ENCODE measurements at regions not wholly inside any gene's neighbourhood (a gene's known extent, or its start where the extent isn't known, plus 50 kb on each side); places are given as distances from the start of the nearest gene placed in this dataset.

GRCh38 chr4:67083496-67083895 is 461.8 kb downstream of the CENPC start:
- Histone ChIP-seq H3K27me3 (ENCODE audit: control insufficient read depth, insufficient read depth, low read length) (no peaks in the 10 kb centered on the region), H3K36me3 (ENCODE audit: control insufficient read depth, insufficient read depth, low read length) (no peaks in the 10 kb centered on the region), H3K4me3 (ENCODE audit: low read depth, low read length) (no peak overlapping the region)
- no peak for TF ChIP-seq CTCF (IDR thresholded peaks at IDR 0.05; ENCODE audit: insufficient read depth, low read length, poor library complexity, severe bottlenecking)
- DNase-seq (ENCODE audit: low read depth) = no peak

GRCh38 chr4:67082746-67083145 is 462.6 kb downstream of the CENPC start:
- no peak overlapping the region for H3K4me3 ChIP-seq (ENCODE audit: low read depth, low read length)

GRCh38 chr4:67080046-67080557 is 465.2 kb downstream of the CENPC start:
- no peak for TF ChIP-seq CTCF (IDR thresholded peaks at IDR 0.05; ENCODE audit: insufficient read depth, low read length, poor library complexity, severe bottlenecking)
- H3K36me3 ChIP-seq (ENCODE audit: control insufficient read depth, insufficient read depth, low read length) = no peaks in the 10 kb centered on the region
- no peak overlapping the region for H3K4me3 ChIP-seq (ENCODE audit: low read depth, low read length)
- no peaks in the 10 kb centered on the region for H3K27me3 ChIP-seq (ENCODE audit: control insufficient read depth, insufficient read depth, low read length)
- DNase-seq (ENCODE audit: low read depth) = no peak

More at GRCh38 chr4:67082746-67083145, 462.6 kb downstream of the CENPC start:
- no peaks in the 10 kb centered on the region for H3K27me3 ChIP-seq (ENCODE audit: control insufficient read depth, insufficient read depth, low read length)
- TF ChIP-seq CTCF (IDR thresholded peaks at IDR 0.05; ENCODE audit: insufficient read depth, low read length, poor library complexity, severe bottlenecking) = no peak
- no peak for DNase-seq (ENCODE audit: low read depth)
- no peaks in the 10 kb centered on the region for H3K36me3 ChIP-seq (ENCODE audit: control insufficient read depth, insufficient read depth, low read length)

GRCh38 chr4:67071641-67072040 is 473.7 kb downstream of the CENPC start:
- no peak for DNase-seq (ENCODE audit: low read depth)
- H3K4me3 ChIP-seq (ENCODE audit: low read depth, low read length) = no peak overlapping the region
- TF ChIP-seq CTCF (IDR thresholded peaks at IDR 0.05; ENCODE audit: insufficient read depth, low read length, poor library complexity, severe bottlenecking) = no peak
- H3K27me3 ChIP-seq (ENCODE audit: control insufficient read depth, insufficient read depth, low read length) = no peaks in the 10 kb centered on the region
- no peaks in the 10 kb centered on the region for H3K36me3 ChIP-seq (ENCODE audit: control insufficient read depth, insufficient read depth, low read length)

- TF ChIP-seq CTCF (IDR thresholded peaks at IDR 0.05; ENCODE audit: insufficient read depth, low read length, poor library complexity, severe bottlenecking) = no peak
- no peak overlapping the region for H3K4me3 ChIP-seq (ENCODE audit: low read depth, low read length)
- H3K27me3 ChIP-seq (ENCODE audit: control insufficient read depth, insufficient read depth, low read length) = no peaks in the 10 kb centered on the region
- no peak for DNase-seq (ENCODE audit: low read depth)
- H3K36me3 ChIP-seq (ENCODE audit: control insufficient read depth, insufficient read depth, low read length) = no peaks in the 10 kb centered on the region
Observed at GRCh38 chr4:67055319-67055718, 490.0 kb downstream of the CENPC start.

- Histone ChIP-seq H3K36me3 (ENCODE audit: control insufficient read depth, insufficient read depth, low read length) (no peaks in the 10 kb centered on the region), H3K27me3 (ENCODE audit: control insufficient read depth, insufficient read depth, low read length) (no peaks in the 10 kb centered on the region), H3K4me3 (ENCODE audit: low read depth, low read length) (no peak overlapping the region)
- no peak for DNase-seq (ENCODE audit: low read depth)
- TF ChIP-seq CTCF (IDR thresholded peaks at IDR 0.05; ENCODE audit: insufficient read depth, low read length, poor library complexity, severe bottlenecking) = no peak
Observed at GRCh38 chr4:67054896-67055295, 490.4 kb downstream of the CENPC start.
